ENCODE measurements at regions not wholly inside any gene's neighbourhood (a gene's known extent, or its start where the extent isn't known, plus 50 kb on each side); places are given as distances from the start of the nearest gene placed in this dataset.
"Not testable (repeated sequence)": the region's sequence is repeated elsewhere in the genome, so short reads cannot be mapped to it uniquely, and the experiment has no call there.

GRCh38 chr14:89697281-89698060 is 257.1 kb downstream of the EFCAB11 start:
- DNase-seq, result peak; percentile 24

GRCh38 chr14:89695846-89696245 is 258.7 kb downstream of the EFCAB11 start:
- DNase-seq, result no peak

GRCh38 chr14:89690139-89690538 is 264.4 kb downstream of the EFCAB11 start:
- no peak for DNase-seq

GRCh38 chr14:89689711-89690110 is 264.8 kb downstream of the EFCAB11 start:
- not testable (repeated sequence) for DNase-seq

GRCh38 chr14:89688507-89689211 is 265.9 kb downstream of the EFCAB11 start:
- no peak for DNase-seq

- not testable (repeated sequence) for DNase-seq
Observed at GRCh38 chr14:89687129-89687528, 267.4 kb downstream of the EFCAB11 start.

- no peak for DNase-seq
Observed at GRCh38 chr14:89684139-89684538, 267.1 kb upstream of the FOXN3 start.

GRCh38 chr14:89681086-89682018 is 264.3 kb upstream of the FOXN3 start:
- DNase-seq, result peak; percentile 71

GRCh38 chr14:89680156-89680555 is 263.1 kb upstream of the FOXN3 start:
- no peak for DNase-seq

- DNase-seq, result no peak
Observed at GRCh38 chr14:89678768-89679167, 261.7 kb upstream of the FOXN3 start.

GRCh38 chr14:89675590-89675989 is 258.6 kb upstream of the FOXN3 start:
- DNase-seq, result no peak

GRCh38 chr14:89674936-89675335 is 257.9 kb upstream of the FOXN3 start:
- no peak for DNase-seq

GRCh38 chr14:89674240-89674639 is 257.2 kb upstream of the FOXN3 start:
- no peak for DNase-seq

- DNase-seq, result no peak
Observed at GRCh38 chr14:89673512-89674225, 256.6 kb upstream of the FOXN3 start.

- DNase-seq, result no peak
Observed at GRCh38 chr14:89672636-89673511, 255.8 kb upstream of the FOXN3 start.

- DNase-seq, result peak; percentile 19
Observed at GRCh38 chr14:89669193-89669592, 252.2 kb upstream of the FOXN3 start.

- DNase-seq, result no peak
Observed at GRCh38 chr14:89667983-89668382, 250.9 kb upstream of the FOXN3 start.

- not testable (repeated sequence) for DNase-seq
Observed at GRCh38 chr14:89665300-89666081, 248.5 kb upstream of the FOXN3 start.

- no peak for DNase-seq
Observed at GRCh38 chr14:89661392-89661791, 244.4 kb upstream of the FOXN3 start.

- not testable (repeated sequence) for DNase-seq
Observed at GRCh38 chr14:89660625-89661233, 243.7 kb upstream of the FOXN3 start.
